Testis (tissue), 2 donors: ENCODE measurements at regions not wholly inside any gene's neighbourhood (a gene's known extent, or its start where the extent isn't known, plus 50 kb on each side); places are given as distances from the start of the nearest gene placed in this dataset.

Experiments
- DNase-seq: peaks from one replicate; pipeline ENCODE4 v3.0.0-alpha.2; 2019
- H3K27ac ChIP-seq, 2 donors: fragments of 200-600 bp; sonication (generic); one replicate each; pipeline ENCODE4 v1.5.1; 2019
- H3K27me3 ChIP-seq: fragments of 200-600 bp; sonication (generic); one replicate; pipeline ENCODE4 v1.5.1; 2019
- H3K36me3 ChIP-seq: fragments of 200-600 bp; sonication (generic); one replicate; pipeline ENCODE4 v1.5.1; 2017; ENCODE audit warnings: low read depth; ENCODE audit errors: missing control alignments
- H3K4me1 ChIP-seq: fragments of 200-600 bp; sonication (generic); one replicate; pipeline ENCODE4 v1.5.1; 2019
- H3K4me3 ChIP-seq, 2 donors: fragments of 200-600 bp; sonication (generic); one replicate each; pipeline ENCODE4 v1.5.1; 2017 to 2019
- H3K9me3 ChIP-seq: fragments of 200-600 bp; sonication (generic); one replicate; pipeline ENCODE4 v1.5.1; 2017
- POLR2A ChIP-seq: fragments of 450-650 bp; IDR thresholded peaks from one replicate; pipeline ENCODE4 v1.6.1; 2017; ENCODE audit warnings: antibody characterized with exemption, mild to moderate bottlenecking, moderate library complexity
- WGBS, 2 donors: methylation state at CpG; one replicate each; pipeline ENCODE4 v1.1.5; 2018; 5-methylcytosine and 5-hydroxymethylcytosine counted together
- intact Hi-C: fragments of 100-400 bp; cut with DNase I; formaldehyde crosslinking; loops from one replicate; pipeline ENCODE4 v1.15.1; 2023; ENCODE audit warnings: low total_unique reads
- TF ChIP-seq, protein P1 (sequence below), 3 experiments: fragments of 450-650 bp in 2 of 3; fragments of 200-600 bp in 1 of 3; sonication (generic) in 1 of 3; IDR thresholded peaks; one replicate each; pipeline ENCODE4 v1.5.1; 2016 to 2019; ENCODE audit warnings: antibody characterized with exemption in 3 of 3, mild to moderate bottlenecking in 2 of 3, moderate library complexity in 1 of 3

DNA sequence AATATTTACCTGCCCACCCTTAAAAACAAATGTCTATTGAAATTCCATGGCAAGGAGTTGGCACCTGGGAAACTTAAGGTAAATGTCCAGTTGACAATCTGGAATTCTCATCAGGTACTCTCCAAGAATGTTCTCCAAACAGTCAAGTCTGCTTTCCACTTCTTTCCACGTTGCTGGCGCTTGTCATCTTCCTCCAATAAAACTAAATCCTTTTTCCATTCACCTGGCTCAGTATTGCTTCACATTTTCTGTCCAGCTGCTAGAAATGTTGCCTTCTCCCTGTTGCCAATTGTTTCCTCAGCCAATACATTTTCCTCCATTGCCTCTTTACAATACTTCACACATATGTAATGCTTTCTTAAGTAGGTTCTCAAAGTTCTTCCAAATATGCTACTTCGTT, 1288.1 kb upstream of the MAP3K7 start:
- Histone ChIP-seq H3K27me3 (no peaks in the 10 kb centered on the region), H3K36me3 (no peaks in the 10 kb centered on the region), H3K4me1 (no peaks in the 10 kb centered on the region), H3K4me3 (no peak overlapping the region), H3K9me3 (no peaks in the 10 kb centered on the region), H3K27ac (no peak overlapping the region)
- 87 to 91% methylated on average over 3 of the region's 3 CpGs for WGBS, 2 donors
- TF ChIP-seq, protein P1, sequence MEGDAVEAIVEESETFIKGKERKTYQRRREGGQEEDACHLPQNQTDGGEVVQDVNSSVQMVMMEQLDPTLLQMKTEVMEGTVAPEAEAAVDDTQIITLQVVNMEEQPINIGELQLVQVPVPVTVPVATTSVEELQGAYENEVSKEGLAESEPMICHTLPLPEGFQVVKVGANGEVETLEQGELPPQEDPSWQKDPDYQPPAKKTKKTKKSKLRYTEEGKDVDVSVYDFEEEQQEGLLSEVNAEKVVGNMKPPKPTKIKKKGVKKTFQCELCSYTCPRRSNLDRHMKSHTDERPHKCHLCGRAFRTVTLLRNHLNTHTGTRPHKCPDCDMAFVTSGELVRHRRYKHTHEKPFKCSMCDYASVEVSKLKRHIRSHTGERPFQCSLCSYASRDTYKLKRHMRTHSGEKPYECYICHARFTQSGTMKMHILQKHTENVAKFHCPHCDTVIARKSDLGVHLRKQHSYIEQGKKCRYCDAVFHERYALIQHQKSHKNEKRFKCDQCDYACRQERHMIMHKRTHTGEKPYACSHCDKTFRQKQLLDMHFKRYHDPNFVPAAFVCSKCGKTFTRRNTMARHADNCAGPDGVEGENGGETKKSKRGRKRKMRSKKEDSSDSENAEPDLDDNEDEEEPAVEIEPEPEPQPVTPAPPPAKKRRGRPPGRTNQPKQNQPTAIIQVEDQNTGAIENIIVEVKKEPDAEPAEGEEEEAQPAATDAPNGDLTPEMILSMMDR (IDR thresholded peaks at IDR 0.05), result no peak
- TF ChIP-seq POLR2A, result no peak
- no peak for DNase-seq
- intact Hi-C loops, result no loop called here

- TF ChIP-seq, protein P1 (IDR thresholded peaks at IDR 0.05), result no peak
- TF ChIP-seq POLR2A, result no peak
- no peak overlapping the region for H3K4me3 ChIP-seq
- no peak for DNase-seq
- WGBS, 2 donors, result 88% methylated on average over 8 of the region's 8 CpGs
- H3K27ac ChIP-seq, result no peak overlapping the region
- no peaks in the 10 kb centered on the region for H3K4me1 ChIP-seq
- H3K27me3 ChIP-seq, result no peaks in the 10 kb centered on the region
- intact Hi-C loops, result no loop called here
- H3K9me3 ChIP-seq, result no peaks in the 10 kb centered on the region
- no peaks in the 10 kb centered on the region for H3K36me3 ChIP-seq
Measured at GRCh38 chr6:91868539-91869202, 1281.8 kb upstream of the MAP3K7 start.

DNA sequence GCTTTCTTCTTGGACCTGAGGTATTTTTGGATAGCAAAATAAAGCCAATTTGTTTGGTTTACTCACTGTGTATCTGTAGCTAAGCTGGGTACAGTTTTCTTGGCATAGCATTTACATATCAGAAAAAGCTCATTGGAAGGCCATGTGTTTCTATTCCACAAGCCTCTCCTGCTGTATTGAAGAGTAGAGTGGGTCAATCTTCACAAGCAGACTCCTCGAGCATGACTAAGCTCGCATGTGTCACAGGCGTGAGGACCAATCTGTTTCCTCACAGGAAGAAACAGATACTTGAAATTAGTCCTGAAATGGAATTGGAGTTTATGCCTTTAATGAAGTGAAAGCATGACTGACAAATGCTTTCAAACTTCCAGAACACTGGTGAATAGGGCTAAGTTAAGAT, 1279.0 kb upstream of the MAP3K7 start:
- WGBS, 2 donors, result 51 to 78% methylated on average over 3 of the region's 3 CpGs
- DNase-seq, result no peak
- Histone ChIP-seq H3K9me3 (no peaks in the 10 kb centered on the region), H3K36me3 (no peaks in the 10 kb centered on the region), H3K27me3 (no peaks in the 10 kb centered on the region), H3K4me3 (no peak overlapping the region), H3K4me1 (no peaks in the 10 kb centered on the region), H3K27ac (no peak overlapping the region)
- intact Hi-C loops, result no loop called here
- TF ChIP-seq, protein P1 (IDR thresholded peaks at IDR 0.05), result no peak
- TF ChIP-seq POLR2A, result no peak

GRCh38 chr6:91864911-91865310, 1278.0 kb upstream of the MAP3K7 start:
- WGBS, 2 donors, result 88 to 98% methylated on average over 2 of the region's 2 CpGs
- Histone ChIP-seq H3K4me3 (no peak overlapping the region), H3K4me1 (no peaks in the 10 kb centered on the region), H3K9me3 (no peaks in the 10 kb centered on the region), H3K36me3 (no peaks in the 10 kb centered on the region), H3K27me3 (no peaks in the 10 kb centered on the region), H3K27ac (no peak overlapping the region)
- intact Hi-C loops, result no loop called here
- no peak for TF ChIP-seq POLR2A
- TF ChIP-seq, protein P1 (IDR thresholded peaks at IDR 0.05), result no peak
- DNase-seq, result no peak
